ENCODE measurements at regions not wholly inside any gene's neighbourhood (a gene's known extent, or its start where the extent isn't known, plus 50 kb on each side); places are given as distances from the start of the nearest gene placed in this dataset.

DNA sequence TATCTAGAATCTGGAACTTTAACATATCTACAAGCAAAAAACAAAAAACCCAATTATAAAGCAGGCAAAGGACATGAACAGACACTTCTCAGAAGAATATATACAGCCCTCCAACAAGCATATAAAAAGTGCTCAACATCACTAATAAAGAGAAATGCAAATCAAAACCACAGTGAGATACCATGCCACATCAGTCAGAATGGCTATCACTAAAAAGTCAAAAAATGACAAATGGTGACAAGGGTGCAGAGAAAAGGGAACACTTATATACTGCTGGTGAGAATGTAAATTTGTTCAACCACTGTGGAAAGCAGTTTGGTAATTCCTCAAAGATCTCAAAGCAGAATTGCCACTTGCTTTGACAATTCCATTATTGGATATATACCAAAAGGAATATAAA is 215.0 kb upstream of the EYS start:
- TF ChIP-seq, protein P1, sequence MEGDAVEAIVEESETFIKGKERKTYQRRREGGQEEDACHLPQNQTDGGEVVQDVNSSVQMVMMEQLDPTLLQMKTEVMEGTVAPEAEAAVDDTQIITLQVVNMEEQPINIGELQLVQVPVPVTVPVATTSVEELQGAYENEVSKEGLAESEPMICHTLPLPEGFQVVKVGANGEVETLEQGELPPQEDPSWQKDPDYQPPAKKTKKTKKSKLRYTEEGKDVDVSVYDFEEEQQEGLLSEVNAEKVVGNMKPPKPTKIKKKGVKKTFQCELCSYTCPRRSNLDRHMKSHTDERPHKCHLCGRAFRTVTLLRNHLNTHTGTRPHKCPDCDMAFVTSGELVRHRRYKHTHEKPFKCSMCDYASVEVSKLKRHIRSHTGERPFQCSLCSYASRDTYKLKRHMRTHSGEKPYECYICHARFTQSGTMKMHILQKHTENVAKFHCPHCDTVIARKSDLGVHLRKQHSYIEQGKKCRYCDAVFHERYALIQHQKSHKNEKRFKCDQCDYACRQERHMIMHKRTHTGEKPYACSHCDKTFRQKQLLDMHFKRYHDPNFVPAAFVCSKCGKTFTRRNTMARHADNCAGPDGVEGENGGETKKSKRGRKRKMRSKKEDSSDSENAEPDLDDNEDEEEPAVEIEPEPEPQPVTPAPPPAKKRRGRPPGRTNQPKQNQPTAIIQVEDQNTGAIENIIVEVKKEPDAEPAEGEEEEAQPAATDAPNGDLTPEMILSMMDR (IDR thresholded peaks at IDR 0.05; ENCODE audit: low read depth, low read length) = no peak
- Histone ChIP-seq H3K4me3 (ENCODE audit: low read depth, low read length) (no peak overlapping the region), H3K27ac (no peak overlapping the region), H3K36me3 (no peaks in the 10 kb centered on the region), H3K9me3 (ENCODE audit: severe bottlenecking) (no peaks in the 10 kb centered on the region), H3K27me3 (ENCODE audit: insufficient read depth, low read depth, severe bottlenecking) (no peaks in the 10 kb centered on the region)
- DNase-seq = no peak

DNA sequence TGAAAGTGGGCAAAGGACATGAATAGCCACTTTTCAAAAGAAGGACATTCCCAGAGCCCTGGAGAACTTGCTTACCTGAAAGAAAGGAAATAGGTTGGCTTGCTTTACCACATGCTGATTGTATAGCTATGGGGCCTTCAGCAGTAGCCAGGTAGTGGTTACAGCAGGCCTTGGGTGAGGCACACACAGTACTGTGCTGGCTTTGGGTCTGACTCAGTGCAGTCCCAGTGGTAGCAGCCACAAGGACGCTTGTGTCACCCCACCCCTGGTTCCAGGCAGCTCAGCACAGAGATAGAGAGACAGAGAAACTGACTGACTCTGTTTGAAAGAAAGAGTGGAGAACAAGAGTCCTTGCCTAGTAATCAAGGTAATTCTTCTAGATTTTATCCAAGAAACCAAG is 201.0 kb upstream of the EYS start:
- no peaks in the 10 kb centered on the region for H3K36me3 ChIP-seq
- H3K27ac ChIP-seq = no peak overlapping the region
- H3K27me3 ChIP-seq (ENCODE audit: insufficient read depth, low read depth, severe bottlenecking) = no peaks in the 10 kb centered on the region
- no peak for DNase-seq
- TF ChIP-seq, protein P1 (IDR thresholded peaks at IDR 0.05; ENCODE audit: low read depth, low read length) = no peak
- H3K9me3 ChIP-seq (ENCODE audit: severe bottlenecking) = no peaks in the 10 kb centered on the region
- H3K4me3 ChIP-seq (ENCODE audit: low read depth, low read length) = no peak overlapping the region

DNA sequence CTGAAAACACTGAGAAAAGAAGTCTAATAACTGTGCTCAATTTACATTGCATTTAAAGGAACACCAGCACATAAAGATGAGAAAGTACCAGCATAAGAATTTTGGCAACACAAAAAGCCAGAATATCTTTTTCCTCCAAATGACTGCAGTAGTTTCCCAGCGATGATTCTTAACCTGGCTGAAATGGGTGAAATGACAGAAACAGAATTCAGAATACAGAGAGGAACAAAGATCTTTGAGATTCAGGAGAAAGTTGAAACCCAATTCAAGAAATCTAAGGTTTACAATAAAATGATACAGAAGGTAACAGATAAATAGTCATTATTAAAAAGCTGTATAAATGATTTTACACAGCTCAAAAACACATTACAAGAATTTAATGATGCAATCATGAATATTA is 197.0 kb upstream of the EYS start:
- Histone ChIP-seq H3K9me3 (ENCODE audit: severe bottlenecking) (no peaks in the 10 kb centered on the region), H3K27ac (no peak overlapping the region), H3K27me3 (ENCODE audit: insufficient read depth, low read depth, severe bottlenecking) (no peaks in the 10 kb centered on the region), H3K4me3 (ENCODE audit: low read depth, low read length) (no peak overlapping the region), H3K36me3 (no peaks in the 10 kb centered on the region)
- DNase-seq = no peak
- TF ChIP-seq, protein P1 (IDR thresholded peaks at IDR 0.05; ENCODE audit: low read depth, low read length) = no peak

DNA sequence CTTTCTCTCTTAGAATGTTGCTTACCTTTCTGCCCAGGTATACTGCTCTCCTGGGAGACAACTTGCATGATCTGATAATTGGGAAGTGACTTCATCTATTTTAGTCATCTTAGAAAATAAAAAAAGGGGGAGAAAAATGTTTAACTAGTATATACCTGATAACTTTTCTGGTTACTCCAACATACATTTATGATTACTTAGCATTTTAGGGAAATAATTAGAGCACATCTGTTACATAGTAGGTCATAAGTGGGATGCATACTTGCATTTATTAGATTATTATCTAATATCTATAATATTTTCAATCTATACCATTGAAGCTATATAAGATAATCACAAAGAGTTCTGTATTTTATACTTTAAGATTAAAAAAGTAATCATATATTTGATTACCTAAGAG is 193.9 kb upstream of the EYS start:
- Histone ChIP-seq H3K27me3 (ENCODE audit: insufficient read depth, low read depth, severe bottlenecking) (no peaks in the 10 kb centered on the region), H3K36me3 (no peaks in the 10 kb centered on the region), H3K9me3 (ENCODE audit: severe bottlenecking) (no peaks in the 10 kb centered on the region), H3K4me3 (ENCODE audit: low read depth, low read length) (no peak overlapping the region), H3K27ac (no peak overlapping the region)
- TF ChIP-seq, protein P1 (IDR thresholded peaks at IDR 0.05; ENCODE audit: low read depth, low read length) = no peak
- DNase-seq = no peak

DNA sequence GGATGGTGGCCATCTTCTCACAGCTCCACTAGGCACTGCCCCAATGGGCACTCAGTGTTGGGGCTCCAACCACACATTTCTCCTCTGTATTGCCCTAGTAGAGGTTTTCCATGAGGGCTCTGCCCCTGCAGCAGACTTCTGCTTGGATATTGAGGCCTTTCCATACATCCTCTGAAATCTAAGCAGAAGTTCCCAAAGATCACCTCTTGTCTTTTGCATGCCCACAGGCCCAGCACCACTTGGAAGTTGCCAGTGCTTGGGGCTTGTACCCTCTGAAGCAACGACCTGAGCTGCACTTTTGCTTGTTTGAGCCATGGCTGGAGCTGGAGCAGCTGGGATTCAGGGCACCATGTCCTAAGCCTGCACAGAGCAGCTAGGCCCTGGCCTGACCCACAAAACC is 189.1 kb upstream of the EYS start:
- no peak for DNase-seq
- Histone ChIP-seq H3K4me3 (ENCODE audit: low read depth, low read length) (no peak overlapping the region), H3K27ac (no peak overlapping the region), H3K9me3 (ENCODE audit: severe bottlenecking) (no peaks in the 10 kb centered on the region), H3K36me3 (no peaks in the 10 kb centered on the region), H3K27me3 (ENCODE audit: insufficient read depth, low read depth, severe bottlenecking) (no peaks in the 10 kb centered on the region)
- TF ChIP-seq, protein P1 (IDR thresholded peaks at IDR 0.05; ENCODE audit: low read depth, low read length) = no peak

DNA sequence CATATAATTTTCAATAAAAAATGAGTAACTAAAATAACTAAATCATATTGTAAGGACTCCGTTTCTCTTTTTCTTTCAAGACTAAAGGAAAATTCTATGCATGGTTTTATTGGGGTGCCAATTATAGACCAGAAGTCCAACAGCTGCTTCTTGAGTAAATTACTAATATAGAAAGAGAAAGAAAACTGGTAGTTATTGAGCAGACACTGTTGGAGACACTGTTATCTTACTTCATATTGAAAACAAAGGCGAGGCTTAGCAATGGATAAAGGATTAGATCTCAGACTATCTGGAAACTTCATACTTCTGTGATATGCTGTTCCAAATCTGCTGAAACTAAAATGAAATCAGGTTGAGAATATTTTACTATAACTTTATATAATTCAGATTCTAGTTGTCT is 169.6 kb upstream of the EYS start:
- H3K27me3 ChIP-seq (ENCODE audit: insufficient read depth, low read depth, severe bottlenecking) = no peaks in the 10 kb centered on the region
- H3K4me3 ChIP-seq (ENCODE audit: low read depth, low read length) = no peak overlapping the region
- no peaks in the 10 kb centered on the region for H3K9me3 ChIP-seq (ENCODE audit: severe bottlenecking)
- H3K27ac ChIP-seq = no peak overlapping the region
- DNase-seq = no peak
- TF ChIP-seq, protein P1 (IDR thresholded peaks at IDR 0.05; ENCODE audit: low read depth, low read length) = no peak
- H3K36me3 ChIP-seq = no peaks in the 10 kb centered on the region
